Esophagus muscularis mucosa (tissue), 4 donors: ENCODE measurements at regions not wholly inside any gene's neighbourhood (a gene's known extent, or its start where the extent isn't known, plus 50 kb on each side); places are given as distances from the start of the nearest gene placed in this dataset.

Experiments used
- DNase-seq: peaks from one replicate; pipeline ENCODE4 v3.0.0-alpha.2; 2017; ENCODE audit errors: extremely low spot score
- H3K27ac ChIP-seq, 4 donors: fragments of 200-600 bp; sonication (generic); replicated peaks in 1 of 4; 1 replicate in 3 of 4; 2 replicates in 1 of 4; pipeline ENCODE4 v1.5.1; 2016 to 2019; ENCODE audit warnings: mild to moderate bottlenecking in 1 of 4
- H3K27me3 ChIP-seq, 4 donors: fragments of 200-600 bp; sonication (generic); one replicate each; pipeline versions ENCODE4 v1.5.1 to v1.6.0; 2016 to 2019
- H3K36me3 ChIP-seq, 4 donors: fragments of 200-600 bp; sonication (generic); one replicate each; pipeline ENCODE4 v1.5.1; 2016 to 2019
- H3K4me1 ChIP-seq, 4 donors: fragments of 200-600 bp; sonication (generic); one replicate each; pipeline ENCODE4 v1.5.1; 2016 to 2019
- H3K4me3 ChIP-seq, 4 donors: fragments of 200-600 bp; sonication (generic); 1 replicate in 2 of 4; 2 replicates in 2 of 4; pipeline ENCODE4 v1.5.1; 2016 to 2019; ENCODE audit warnings: mild to moderate bottlenecking in 4 of 4, moderate library complexity in 1 of 4
- H3K9me3 ChIP-seq, 4 donors: fragments of 200-600 bp; sonication (generic); 1 replicate in 3 of 4; 2 replicates in 1 of 4; pipeline ENCODE4 v1.5.1; 2016 to 2019
- EP300 ChIP-seq: sonication (generic); formaldehyde crosslinking; IDR thresholded peaks from one replicate; pipeline ENCODE4 v1.6.1; 2017; ENCODE audit warnings: antibody characterized with exemption
- POLR2A ChIP-seq: fragments of 450-650 bp; IDR thresholded peaks from one replicate; pipeline ENCODE4 v1.6.1; 2017; ENCODE audit warnings: antibody characterized with exemption, moderate library complexity, mild to moderate bottlenecking, low read depth
- POLR2AphosphoS5 ChIP-seq, 2 donors: sonication (generic); formaldehyde crosslinking; IDR thresholded peaks; one replicate each; pipeline ENCODE4 v1.6.1; 2017; ENCODE audit warnings: antibody characterized with exemption in 2 of 2
- WGBS: methylation state at CpG from one replicate; pipeline ENCODE4 v1.1.5; 2018; 5-methylcytosine and 5-hydroxymethylcytosine counted together
- intact Hi-C: fragments of 100-400 bp; cut with DNase I; formaldehyde crosslinking; loops from one replicate; pipeline ENCODE4 v1.15.1; 2023
- TF ChIP-seq, protein P1 (sequence below), 3 experiments: fragments of 200-600 bp in 2 of 3; fragments of 450-650 bp in 1 of 3; sonication (generic) in 2 of 3; IDR thresholded peaks; one replicate each; pipeline ENCODE4 v1.5.1; 2017 to 2019; ENCODE audit warnings: antibody characterized with exemption in 3 of 3, mild to moderate bottlenecking in 2 of 3, moderate library complexity in 1 of 3

GRCh38 chr14:104359969-104360442, 219.6 kb upstream of the C14orf180 start:
- Histone ChIP-seq H3K4me1 (no peaks in the 10 kb centered on the region), H3K27ac (no peak overlapping the region), H3K36me3 (no peaks in the 10 kb centered on the region), H3K9me3 (peaks cover 0 to 7% (median 0%) of the 10 kb centered on the region in 4 donors), H3K27me3 (peaks cover 0 to 39% (median 0%) of the 10 kb centered on the region in 4 donors), H3K4me3 (no peak overlapping the region)
- 100% methylated on average over 2 of the region's 7 CpGs for WGBS
- TF ChIP-seq, protein P1, sequence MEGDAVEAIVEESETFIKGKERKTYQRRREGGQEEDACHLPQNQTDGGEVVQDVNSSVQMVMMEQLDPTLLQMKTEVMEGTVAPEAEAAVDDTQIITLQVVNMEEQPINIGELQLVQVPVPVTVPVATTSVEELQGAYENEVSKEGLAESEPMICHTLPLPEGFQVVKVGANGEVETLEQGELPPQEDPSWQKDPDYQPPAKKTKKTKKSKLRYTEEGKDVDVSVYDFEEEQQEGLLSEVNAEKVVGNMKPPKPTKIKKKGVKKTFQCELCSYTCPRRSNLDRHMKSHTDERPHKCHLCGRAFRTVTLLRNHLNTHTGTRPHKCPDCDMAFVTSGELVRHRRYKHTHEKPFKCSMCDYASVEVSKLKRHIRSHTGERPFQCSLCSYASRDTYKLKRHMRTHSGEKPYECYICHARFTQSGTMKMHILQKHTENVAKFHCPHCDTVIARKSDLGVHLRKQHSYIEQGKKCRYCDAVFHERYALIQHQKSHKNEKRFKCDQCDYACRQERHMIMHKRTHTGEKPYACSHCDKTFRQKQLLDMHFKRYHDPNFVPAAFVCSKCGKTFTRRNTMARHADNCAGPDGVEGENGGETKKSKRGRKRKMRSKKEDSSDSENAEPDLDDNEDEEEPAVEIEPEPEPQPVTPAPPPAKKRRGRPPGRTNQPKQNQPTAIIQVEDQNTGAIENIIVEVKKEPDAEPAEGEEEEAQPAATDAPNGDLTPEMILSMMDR (IDR thresholded peaks at IDR 0.05) = no peak
- TF ChIP-seq EP300 (no peak), POLR2AphosphoS5 (IDR thresholded peaks at IDR 0.05) (no peak), POLR2A (no peak)
- no peak for DNase-seq
- intact Hi-C loops = no loop called here

DNA sequence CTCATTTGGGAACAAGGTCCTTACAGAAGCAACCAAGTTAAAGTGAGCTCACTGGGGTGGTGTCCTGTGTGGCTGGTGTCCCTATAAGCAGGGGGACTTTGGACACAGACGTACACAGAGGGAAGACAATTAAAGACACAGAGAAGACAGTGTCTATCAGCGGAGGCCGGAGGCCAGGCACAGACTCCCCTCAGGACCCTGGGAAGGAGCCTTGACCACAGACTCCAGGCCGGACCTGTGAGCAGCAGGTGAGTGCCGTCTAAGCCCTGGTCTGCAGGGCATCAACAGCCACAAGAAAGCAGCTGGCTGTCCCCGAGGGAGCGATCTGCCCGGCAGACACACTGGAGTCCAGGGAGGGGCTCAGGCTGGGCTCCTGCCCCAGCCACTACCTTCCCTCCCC, 219.1 kb upstream of the C14orf180 start:
- no peak for DNase-seq
- TF ChIP-seq POLR2AphosphoS5 (IDR thresholded peaks at IDR 0.05) (no peak), POLR2A (no peak), EP300 (no peak)
- TF ChIP-seq, protein P1 (IDR thresholded peaks at IDR 0.05) = no peak
- no peaks in the 10 kb centered on the region for H3K4me1 ChIP-seq
- no peak overlapping the region for H3K4me3 ChIP-seq
- intact Hi-C loops = no loop called here
- peaks cover 0 to 36% (median 0%) of the 10 kb centered on the region in 4 donors for H3K27me3 ChIP-seq
- no peak overlapping the region for H3K27ac ChIP-seq
- 86% methylated on average over 8 of the region's 8 CpGs for WGBS
- peaks cover 0 to 7% (median 0%) of the 10 kb centered on the region in 4 donors for H3K9me3 ChIP-seq
- H3K36me3 ChIP-seq = no peaks in the 10 kb centered on the region

- Histone ChIP-seq H3K9me3 (peaks cover 0 to 7% (median 0%) of the 10 kb centered on the region in 4 donors), H3K27ac (no peak overlapping the region), H3K36me3 (no peaks in the 10 kb centered on the region), H3K4me1 (no peaks in the 10 kb centered on the region), H3K4me3 (no peak overlapping the region), H3K27me3 (peaks cover 0 to 36% (median 0%) of the 10 kb centered on the region in 4 donors)
- 86% methylated on average over 8 of the region's 14 CpGs for WGBS
- TF ChIP-seq POLR2A (no peak), POLR2AphosphoS5 (IDR thresholded peaks at IDR 0.05) (no peak), EP300 (no peak)
- TF ChIP-seq, protein P1 (IDR thresholded peaks at IDR 0.05) = no peak
- intact Hi-C loops = no loop called here
- no peak for DNase-seq
These were observed 218.4 kb upstream of the C14orf180 start for GRCh38 chr14:104361101-104361591.

DNA sequence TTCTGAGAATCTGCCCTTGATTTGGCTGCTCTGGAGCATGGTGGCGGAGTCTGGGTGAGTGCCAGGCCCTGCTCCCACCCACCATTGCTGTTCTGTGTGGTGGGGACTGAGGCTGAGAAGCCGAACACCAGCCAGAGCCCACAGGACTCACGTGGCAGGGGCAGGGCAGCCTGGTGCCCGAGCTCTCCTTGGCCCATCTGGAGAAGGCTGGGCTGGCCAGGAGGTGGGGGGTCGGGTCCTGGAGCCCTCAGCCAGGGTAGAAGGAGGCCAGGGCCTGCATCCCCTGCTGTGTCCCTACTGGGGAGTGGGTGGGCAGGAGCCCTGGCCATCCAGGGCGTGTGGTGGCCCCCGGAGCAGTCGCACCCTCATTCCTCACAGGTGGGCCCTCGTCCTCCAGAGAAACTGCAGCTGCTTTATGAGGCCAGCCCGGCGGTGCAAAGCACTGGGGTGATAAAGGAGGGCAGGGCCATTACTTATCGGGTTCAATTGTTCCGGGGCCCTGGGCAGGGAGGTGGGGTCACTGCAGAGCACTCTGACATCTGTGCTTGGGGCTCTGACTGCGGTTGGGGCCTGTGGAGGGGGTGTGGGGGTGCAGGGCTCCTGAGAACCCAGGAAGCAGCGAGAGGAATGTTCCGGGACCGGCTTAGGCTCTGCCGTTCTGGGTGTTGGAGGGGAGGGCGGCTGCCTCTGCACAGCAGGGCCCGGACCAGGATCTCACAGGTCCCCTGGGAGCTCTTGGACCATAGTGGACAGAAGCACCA, 217.5 kb upstream of the C14orf180 start:
- intact Hi-C loops = no loop called here
- H3K36me3 ChIP-seq = no peaks in the 10 kb centered on the region
- no peak overlapping the region for H3K4me3 ChIP-seq
- H3K27ac ChIP-seq = no peak overlapping the region
- H3K9me3 ChIP-seq = peaks cover 0 to 7% (median 0%) of the 10 kb centered on the region in 4 donors
- TF ChIP-seq, protein P1 (IDR thresholded peaks at IDR 0.05) = no peak
- TF ChIP-seq POLR2AphosphoS5 (IDR thresholded peaks at IDR 0.05) (no peak), EP300 (no peak), POLR2A (no peak)
- WGBS = 81% methylated on average over 11 of the region's 20 CpGs
- peaks cover 0 to 36% (median 0%) of the 10 kb centered on the region in 4 donors for H3K27me3 ChIP-seq
- DNase-seq = no peak
- no peaks in the 10 kb centered on the region for H3K4me1 ChIP-seq
